Mucosa of descending colon (tissue), 3 donors: ENCODE measurements at regions not wholly inside any gene's neighbourhood (a gene's known extent, or its start where the extent isn't known, plus 50 kb on each side); places are given as distances from the start of the nearest gene placed in this dataset.

Source experiments
- ATAC-seq: fragments of 200-7000 bp; cut with Tn5 transposase; one replicate; pipeline ENCODE4 v1.9.1; 2020; ENCODE audit warnings: mild to moderate bottlenecking, moderate library complexity
- DNase-seq, 3 donors: peaks; one replicate each; pipeline ENCODE4 v3.0.0-alpha.2; 2020
- H3K36me3 ChIP-seq: fragments of 200-600 bp; one replicate; pipeline ENCODE4 v1.8.0; 2021; ENCODE audit warnings: low read depth, mild to moderate bottlenecking
- H3K4me1 ChIP-seq: fragments of 200-600 bp; one replicate; pipeline ENCODE4 v1.8.0; 2021; ENCODE audit warnings: low read depth, mild to moderate bottlenecking
- H3K4me3 ChIP-seq: fragments of 200-600 bp; one replicate; pipeline ENCODE4 v1.8.0; 2021; ENCODE audit warnings: mild to moderate bottlenecking
- H3K9me3 ChIP-seq: fragments of 200-600 bp; one replicate; pipeline ENCODE4 v1.8.0; 2021; ENCODE audit warnings: mild to moderate bottlenecking
- intact Hi-C, 2 donors: fragments of 100-400 bp; cut with DNase I in 1 of 2; cut with micrococcal nuclease in 1 of 2; formaldehyde crosslinking; loops; one replicate each; pipeline versions ENCODE4 v1.11.0 to v1.11.1; 2022; cut with DNase I, micrococcal nuclease
- TF ChIP-seq, protein P1 (sequence below): fragments of 200-600 bp; IDR thresholded peaks from one replicate; pipeline ENCODE4 v1.8.0; 2022; ENCODE audit warnings: antibody characterized with exemption, mild to moderate bottlenecking
- donor health status: DM: no; HTN: no; CAD: no; lungs with moderate emphysema.
- donor health status: DM: no; HTN: no; CAD: no.
- donor health status: DM: no; HTN: yes; CAD: no.

DNA sequence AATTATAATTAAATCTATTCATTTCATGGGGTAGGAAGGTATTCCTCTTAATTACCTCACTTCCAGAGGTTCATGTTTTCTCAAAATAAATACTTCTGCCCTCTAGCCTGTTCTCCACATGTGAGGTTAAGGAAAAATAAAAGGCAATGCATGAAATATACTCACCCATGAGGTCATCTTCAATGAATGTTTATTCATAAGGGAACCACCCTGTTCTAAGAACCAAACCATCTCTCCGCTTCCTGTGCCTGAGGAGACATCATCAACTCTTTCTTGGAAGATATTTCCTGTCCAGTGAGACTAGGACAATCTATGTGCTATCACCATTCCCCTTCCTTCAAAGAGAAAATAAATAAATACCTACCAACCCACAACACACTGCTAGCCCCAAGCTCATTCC is 513.7 kb upstream of the PLXNA2 start:
- TF ChIP-seq, protein P1, sequence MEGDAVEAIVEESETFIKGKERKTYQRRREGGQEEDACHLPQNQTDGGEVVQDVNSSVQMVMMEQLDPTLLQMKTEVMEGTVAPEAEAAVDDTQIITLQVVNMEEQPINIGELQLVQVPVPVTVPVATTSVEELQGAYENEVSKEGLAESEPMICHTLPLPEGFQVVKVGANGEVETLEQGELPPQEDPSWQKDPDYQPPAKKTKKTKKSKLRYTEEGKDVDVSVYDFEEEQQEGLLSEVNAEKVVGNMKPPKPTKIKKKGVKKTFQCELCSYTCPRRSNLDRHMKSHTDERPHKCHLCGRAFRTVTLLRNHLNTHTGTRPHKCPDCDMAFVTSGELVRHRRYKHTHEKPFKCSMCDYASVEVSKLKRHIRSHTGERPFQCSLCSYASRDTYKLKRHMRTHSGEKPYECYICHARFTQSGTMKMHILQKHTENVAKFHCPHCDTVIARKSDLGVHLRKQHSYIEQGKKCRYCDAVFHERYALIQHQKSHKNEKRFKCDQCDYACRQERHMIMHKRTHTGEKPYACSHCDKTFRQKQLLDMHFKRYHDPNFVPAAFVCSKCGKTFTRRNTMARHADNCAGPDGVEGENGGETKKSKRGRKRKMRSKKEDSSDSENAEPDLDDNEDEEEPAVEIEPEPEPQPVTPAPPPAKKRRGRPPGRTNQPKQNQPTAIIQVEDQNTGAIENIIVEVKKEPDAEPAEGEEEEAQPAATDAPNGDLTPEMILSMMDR, result no peak
- Histone ChIP-seq H3K4me1 (no peaks in the 10 kb centered on the region), H3K36me3 (no peaks in the 10 kb centered on the region), H3K4me3 (no peak overlapping the region), H3K9me3 (no peaks in the 10 kb centered on the region)
- no peak for DNase-seq
- no peak for ATAC-seq
- intact Hi-C loops, result no loop called here

DNA sequence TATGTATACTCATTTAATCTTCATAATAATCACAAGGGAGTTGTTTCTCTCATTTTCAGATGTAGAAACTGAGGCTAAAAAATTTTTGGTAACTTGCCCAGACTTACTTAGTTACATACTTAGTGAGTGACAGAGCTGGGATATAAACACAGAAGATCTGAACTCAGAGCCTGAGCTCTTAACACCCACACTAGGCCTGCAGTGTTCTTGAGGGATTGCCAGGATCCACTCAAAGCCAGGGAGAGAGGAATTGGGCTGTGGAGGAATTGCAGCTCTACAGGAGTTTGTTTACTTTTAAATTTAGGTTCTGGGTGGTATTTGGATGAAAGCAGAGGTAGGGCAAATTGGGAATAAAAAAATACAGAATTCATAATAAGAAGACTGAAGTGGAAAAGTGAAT is 515.1 kb upstream of the PLXNA2 start:
- Histone ChIP-seq H3K4me1 (no peaks in the 10 kb centered on the region), H3K9me3 (no peaks in the 10 kb centered on the region), H3K4me3 (no peak overlapping the region), H3K36me3 (no peaks in the 10 kb centered on the region)
- DNase-seq (no peak), ATAC-seq (no peak)
- TF ChIP-seq, protein P1, result no peak
- intact Hi-C loops, result no loop called here

DNA sequence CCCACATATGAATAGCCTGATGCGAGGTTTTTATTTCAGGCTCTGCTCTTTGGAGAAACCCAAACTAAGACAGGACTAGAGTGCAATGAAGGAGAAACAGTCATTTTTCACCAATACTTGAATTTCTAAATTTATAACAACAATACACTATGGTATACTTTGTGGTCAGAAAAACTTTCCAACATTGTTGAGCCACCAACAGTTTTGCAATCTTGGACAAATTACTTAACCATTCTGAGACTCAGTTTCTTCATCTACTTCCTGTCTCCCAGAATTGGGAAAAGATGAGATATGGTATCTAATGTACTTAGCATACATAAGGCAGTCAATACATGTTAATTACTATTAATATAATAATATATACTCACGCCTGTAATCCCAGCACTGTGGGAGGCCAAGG is 519.8 kb upstream of the PLXNA2 start:
- H3K4me3 ChIP-seq, result no peak overlapping the region
- intact Hi-C loops, result no loop called here
- H3K4me1 ChIP-seq, result no peaks in the 10 kb centered on the region
- TF ChIP-seq, protein P1, result no peak
- DNase-seq, result no peak
- H3K9me3 ChIP-seq, result no peaks in the 10 kb centered on the region
- no peaks in the 10 kb centered on the region for H3K36me3 ChIP-seq
- ATAC-seq, result no peak

DNA sequence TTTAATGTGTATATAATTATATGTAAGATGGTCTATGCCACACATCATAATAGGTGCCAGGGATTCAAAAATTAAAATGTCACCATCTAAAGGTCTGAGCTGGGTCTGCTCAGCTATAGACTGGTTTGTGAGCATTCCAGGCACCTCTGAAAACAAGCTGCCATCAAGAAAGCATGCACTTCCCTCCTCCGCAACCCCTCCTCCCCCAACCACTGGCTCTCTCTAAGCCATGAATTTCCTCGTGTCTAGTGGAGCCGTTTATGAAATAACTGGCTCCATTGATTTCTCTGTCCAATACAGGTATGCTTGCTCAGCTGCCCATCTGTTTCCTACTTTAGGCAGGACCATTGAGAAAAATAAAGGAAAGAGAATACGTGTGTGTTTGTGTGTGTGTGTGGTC is 522.6 kb upstream of the PLXNA2 start:
- Histone ChIP-seq H3K9me3 (no peaks in the 10 kb centered on the region), H3K4me3 (no peak overlapping the region), H3K4me1 (no peaks in the 10 kb centered on the region), H3K36me3 (no peaks in the 10 kb centered on the region)
- intact Hi-C loops, result no loop called here
- no peak for DNase-seq
- TF ChIP-seq, protein P1, result no peak
- ATAC-seq, result no peak

DNA sequence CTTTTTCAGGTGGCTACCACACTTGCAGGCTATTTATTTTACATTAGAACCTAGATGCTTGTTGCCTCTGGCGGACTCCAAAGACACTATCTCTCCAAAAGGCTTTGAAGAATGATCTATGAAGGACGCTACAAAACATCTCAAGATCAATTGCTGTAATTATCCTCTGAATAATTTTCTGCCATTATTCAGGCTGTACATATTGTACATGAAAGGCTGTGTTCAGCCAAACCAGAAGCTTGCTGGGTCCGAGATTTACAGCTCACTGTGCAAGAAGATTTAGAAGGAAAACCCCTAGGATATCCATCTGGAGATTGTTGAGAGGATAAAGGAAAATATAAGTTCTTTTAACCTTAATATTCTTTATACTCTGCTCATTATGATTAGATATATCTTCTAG is 523.6 kb upstream of the PLXNA2 start:
- intact Hi-C loops, result no loop called here
- H3K4me1 ChIP-seq, result no peaks in the 10 kb centered on the region
- H3K9me3 ChIP-seq, result no peaks in the 10 kb centered on the region
- no peaks in the 10 kb centered on the region for H3K36me3 ChIP-seq
- DNase-seq (no peak), ATAC-seq (no peak)
- no peak overlapping the region for H3K4me3 ChIP-seq
- TF ChIP-seq, protein P1, result no peak

DNA sequence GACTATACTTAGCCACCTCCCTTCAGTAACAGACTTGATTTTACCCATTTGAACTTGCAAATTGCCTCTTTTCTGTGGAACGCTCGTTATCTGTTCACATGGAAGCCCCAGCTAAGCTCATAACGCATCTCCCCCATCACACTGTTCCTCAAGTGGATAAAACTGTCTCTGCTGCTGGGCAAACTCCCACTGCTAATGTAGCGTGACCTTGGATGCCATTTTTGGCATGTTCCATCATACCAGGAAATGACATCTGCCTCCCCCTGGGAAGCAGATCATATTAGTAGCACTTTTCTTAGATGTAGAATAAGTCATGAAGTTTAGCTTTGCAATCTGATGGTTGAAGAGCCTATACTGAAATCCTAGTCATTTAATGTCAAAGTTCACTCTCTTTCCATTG is 528.7 kb upstream of the PLXNA2 start:
- no peak for ATAC-seq
- DNase-seq, result no peak
- TF ChIP-seq, protein P1, result no peak
- no peaks in the 10 kb centered on the region for H3K4me1 ChIP-seq
- no peaks in the 10 kb centered on the region for H3K36me3 ChIP-seq
- H3K4me3 ChIP-seq, result no peak overlapping the region
- no peaks in the 10 kb centered on the region for H3K9me3 ChIP-seq
- intact Hi-C loops, result no loop called here
